SIG-M5 (cell line): ENCODE measurements at regions not wholly inside any gene's neighbourhood (a gene's known extent, or its start where the extent isn't known, plus 50 kb on each side); places are given as distances from the start of the nearest gene placed in this dataset.

Source experiments
- DNase-seq: peaks from one replicate; lab custom pipeline; 2025; lab: John Stamatoyannopoulos, UW

DNA sequence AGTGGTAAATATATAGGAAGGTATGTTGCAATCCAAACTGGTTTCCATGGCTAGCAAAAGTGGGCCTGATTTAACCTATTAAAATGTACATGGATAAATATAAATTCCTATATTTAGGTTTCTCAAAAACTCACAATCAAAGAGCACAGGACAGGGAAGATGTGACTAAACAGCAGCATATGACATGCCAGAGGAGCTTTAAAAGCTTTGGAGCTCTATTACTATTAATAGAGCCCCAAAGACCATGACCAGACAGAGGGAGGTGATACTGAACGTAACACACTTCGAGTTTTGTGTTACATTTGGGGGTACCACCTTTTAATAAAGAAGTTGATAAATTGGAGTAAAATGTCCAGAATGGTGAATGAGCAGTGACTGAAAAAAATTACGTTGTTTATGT is 179.5 kb upstream of the SLC14A2 start:
- no peak for DNase-seq

DNA sequence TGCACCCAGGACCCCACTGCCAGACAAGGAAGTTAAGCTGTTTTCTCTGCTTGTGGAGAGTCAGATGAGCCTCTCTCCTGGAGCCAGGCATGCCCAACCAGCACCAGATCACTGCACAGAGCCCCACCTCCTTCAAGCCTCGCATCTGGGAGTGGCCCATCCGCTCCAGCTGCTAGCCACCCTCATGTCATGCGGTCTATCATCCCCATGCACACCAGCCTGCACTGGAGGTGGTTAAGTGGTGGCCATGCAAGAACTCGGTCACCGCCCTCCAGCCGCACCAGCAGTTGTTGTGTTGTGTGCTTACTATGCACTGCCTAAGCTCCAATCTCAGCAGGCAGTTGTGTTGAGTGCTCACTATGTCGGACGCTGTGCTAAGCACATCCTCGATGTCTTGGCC is 177.9 kb upstream of the SLC14A2 start:
- no peak for DNase-seq

- no peak for DNase-seq
These were observed 175.2 kb upstream of the SLC14A2 start for GRCh38 chr18:45439851-45440645.

- no peak for DNase-seq
These were observed 174.0 kb upstream of the SLC14A2 start for GRCh38 chr18:45441110-45441847.

- DNase-seq, result no peak
These were observed 171.2 kb upstream of the SLC14A2 start for GRCh38 chr18:45444040-45444439.

DNA sequence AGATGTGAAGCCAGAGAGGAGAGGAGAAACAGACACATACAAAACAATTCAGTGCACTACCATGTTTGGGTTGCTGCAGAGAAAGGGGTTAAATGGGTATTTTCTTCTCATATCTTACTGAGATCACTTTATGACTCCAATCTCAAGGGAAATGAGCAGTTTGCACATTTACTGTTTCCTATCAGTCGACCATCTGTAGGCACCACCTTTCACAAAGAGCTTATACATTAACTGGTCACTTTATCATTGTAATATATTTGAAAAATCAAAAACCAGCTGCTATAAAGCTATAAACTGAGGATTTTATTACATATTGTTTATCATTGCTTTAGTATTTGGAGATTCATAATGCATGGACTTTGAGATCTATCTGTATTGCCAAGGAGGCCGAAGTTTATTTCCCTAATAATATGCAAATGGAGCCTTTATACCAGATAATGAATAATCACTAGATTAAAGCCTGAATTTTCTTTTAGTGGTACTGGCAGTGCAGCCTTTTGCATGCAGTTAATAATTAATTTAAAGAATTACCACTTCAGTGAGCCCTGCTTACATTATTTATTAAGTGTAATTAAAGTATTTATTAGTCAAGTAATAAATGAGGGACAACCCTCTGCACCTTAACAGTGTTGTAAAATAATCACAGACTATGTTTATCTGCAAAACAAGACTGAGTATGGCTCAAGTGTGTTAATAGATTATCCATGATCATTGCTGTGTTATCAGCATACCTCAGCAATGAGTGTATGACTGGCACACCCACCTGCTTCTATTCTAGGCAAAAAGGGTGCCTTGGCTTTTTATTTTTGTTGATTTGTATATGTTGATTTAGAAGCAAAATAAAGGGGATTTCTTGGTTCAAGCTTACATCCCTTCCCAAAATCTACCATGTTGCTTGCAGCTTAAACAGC is 167.7 kb upstream of the SLC14A2 start:
- no peak for DNase-seq

DNA sequence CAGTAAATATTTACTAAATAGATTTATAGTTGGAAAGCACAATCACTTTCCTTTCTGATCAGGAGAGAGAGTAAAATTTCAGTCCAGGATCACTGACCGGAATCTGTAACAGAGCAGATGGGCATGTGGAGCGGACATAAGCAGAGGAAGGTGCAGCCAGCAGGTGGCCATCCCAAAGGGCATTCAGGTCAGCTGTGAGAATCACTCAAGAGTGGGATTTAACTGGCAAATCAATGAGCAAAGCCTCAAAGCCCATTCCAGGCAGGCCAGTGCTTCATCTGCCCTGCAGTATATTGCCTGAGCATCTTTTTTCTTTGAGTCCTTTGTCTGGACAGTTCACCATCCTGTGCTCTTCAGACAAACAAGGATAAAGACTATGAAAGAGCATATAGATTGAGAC is 166.4 kb upstream of the SLC14A2 start:
- no peak for DNase-seq

GRCh38 chr18:45449418-45450227 is 165.7 kb upstream of the SLC14A2 start:
- DNase-seq, result no peak

GRCh38 chr18:45456090-45457021 is 158.9 kb upstream of the SLC14A2 start:
- DNase-seq, result no peak

DNA sequence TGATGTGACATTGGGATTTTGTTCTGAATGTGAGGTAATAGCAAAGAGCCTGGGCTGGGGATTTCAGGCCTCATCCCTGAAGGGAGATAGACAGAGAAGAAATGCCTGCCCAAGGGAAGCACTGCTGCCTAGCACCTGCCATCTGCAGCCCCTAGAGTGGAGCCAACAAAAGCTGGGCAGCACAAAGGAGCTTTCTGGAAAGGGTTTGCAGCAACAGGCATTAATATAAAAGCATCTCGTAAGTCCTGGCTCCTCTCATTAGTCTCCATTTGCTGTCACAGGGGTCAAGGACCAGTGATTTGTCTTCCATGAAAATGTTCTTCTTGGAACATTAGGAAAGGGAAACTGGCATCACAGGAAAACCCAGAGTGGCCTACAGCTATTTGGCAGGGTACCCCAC is 157.2 kb upstream of the SLC14A2 start:
- no peak for DNase-seq

DNA sequence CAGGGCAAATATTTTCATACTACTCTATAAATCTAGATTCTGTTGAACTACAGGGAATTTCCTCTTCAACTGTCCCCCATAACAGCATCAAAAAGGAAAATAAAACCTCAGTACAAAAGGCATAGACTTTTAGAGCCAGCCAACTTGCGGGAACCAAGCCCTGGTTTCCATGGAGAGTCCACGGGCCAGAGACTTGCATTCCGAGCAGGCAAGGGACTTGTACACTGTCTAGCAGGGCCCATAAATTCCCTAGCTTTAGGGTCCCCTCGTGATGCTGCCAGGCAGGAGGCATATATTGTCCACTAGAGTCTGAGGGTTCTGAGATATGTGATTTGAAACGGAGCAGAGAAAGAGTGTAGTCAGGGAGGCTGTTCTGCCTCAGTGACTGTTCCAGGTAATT is 153.1 kb upstream of the SLC14A2 start:
- no peak for DNase-seq

DNA sequence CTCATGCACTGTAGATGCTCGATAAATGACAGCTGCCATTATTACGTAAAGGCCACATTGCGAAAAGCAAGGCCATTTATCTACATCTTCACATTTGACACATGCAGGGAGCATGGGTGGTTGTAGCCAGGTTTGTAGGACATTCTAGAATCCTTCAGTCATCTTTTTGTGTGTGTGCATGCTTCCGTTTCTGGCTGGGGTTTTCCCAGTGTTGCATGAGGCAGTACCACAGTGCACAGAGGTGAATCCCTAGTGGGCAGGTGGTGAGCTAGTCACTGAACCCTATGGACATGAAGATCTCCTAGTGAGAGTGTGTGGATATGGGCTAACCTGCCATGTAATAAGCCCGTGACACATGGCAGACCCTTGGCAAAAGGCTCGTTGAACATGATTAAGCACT is 151.8 kb upstream of the SLC14A2 start:
- DNase-seq, result no peak

- no peak for DNase-seq
These were observed 150.7 kb upstream of the SLC14A2 start for GRCh38 chr18:45464619-45465018.

DNA sequence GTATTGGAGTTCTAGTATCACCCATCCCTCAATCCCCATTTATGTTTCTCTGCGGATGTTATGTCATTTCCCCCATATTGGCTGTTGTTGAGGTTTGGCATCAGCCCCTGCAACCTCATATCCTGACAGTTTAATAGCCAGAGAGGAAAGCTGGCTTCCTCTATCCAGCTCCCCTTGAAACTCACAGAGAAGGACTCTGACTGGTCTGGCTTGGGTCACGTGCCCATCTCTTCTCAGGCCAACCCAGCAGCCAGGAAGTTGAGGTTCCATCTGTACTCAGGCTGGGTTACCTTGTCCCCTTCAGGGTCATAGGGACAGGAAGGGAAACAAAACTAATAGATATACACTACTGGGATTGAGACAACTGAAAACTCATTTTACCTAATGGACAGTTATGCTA is 148.0 kb upstream of the SLC14A2 start:
- no peak for DNase-seq

- DNase-seq, result no peak
These were observed 147.3 kb upstream of the SLC14A2 start for GRCh38 chr18:45467945-45468344.

DNA sequence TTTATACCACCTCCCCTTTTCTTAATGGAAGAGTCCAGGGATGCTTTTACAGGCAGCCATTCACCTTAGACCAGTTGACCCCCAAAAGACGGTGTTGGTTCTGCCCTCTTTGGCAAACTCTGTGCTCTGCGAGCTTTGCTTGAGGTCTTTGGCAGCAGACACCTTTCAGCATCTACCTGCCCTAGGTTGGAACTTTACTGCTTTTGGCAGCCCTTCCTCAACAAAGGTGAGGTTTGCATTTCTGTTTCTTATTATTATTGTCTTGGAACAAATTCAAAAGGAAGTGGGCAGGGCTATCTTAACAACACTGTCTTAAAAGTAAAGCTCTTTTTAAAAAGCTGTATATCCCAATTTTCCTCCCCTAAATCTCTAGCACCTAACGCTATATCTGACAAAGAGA is 136.4 kb upstream of the SLC14A2 start:
- no peak for DNase-seq

DNA sequence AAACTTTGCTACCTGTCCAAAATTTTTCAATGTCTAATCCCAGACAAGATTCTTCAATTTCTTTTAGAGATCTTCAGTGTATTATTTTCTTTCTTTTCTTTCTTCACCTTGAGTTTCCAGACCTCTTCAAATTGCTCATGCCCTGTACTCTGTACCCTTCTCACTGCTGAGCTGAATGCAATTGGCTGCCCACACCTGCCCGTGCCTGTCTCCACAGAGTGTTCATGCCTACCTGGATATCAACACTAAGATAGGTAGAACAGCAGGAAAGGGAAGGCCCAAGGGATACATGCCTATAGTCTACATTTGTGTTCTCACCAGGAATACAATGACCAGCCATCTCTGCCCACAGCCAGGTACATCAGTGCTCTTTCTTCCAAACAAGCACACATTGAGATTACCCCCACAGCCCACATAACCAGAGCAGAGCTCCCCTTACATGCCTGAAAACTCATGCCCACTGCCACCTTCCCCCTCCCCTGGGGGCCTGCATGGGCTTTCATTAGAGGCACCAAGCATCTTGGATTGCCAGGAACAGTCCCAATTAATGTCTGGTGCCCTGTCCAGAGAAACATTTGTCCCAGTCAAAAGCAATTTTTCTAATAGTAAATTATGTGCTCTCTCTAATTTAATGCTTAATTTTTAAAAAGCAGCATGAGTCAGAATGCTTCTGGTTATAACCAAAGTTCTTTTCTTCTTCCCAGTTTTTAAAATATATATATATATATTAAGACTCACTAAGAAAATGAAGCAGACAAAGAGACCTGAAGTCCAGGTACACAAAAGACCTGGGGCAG is 134.9 kb upstream of the SLC14A2 start:
- DNase-seq, result no peak

DNA sequence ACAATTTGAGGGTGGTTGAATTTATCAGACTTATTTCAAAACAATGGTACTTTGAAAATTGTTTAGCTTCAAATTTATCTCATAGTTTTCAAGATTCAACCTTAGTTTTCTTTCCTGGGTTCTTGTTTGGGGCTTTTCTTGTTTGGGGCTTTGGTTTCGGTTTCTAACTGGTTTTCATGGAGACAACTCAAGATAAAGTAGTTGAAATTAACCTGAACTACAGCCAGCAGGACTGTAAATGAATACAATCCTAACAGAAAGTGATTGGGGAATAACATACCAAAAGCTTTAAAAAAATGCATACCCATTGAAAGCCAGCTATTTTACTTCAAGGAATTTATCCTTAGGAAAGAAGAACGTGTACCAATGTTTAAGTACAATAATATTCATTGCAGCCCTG is 133.5 kb upstream of the SLC14A2 start:
- no peak for DNase-seq

GRCh38 chr18:45482286-45482685 is 133.0 kb upstream of the SLC14A2 start:
- no peak for DNase-seq

GRCh38 chr18:45487581-45487980 is 127.7 kb upstream of the SLC14A2 start:
- DNase-seq, result no peak
